ENCODE measurements at regions not wholly inside any gene's neighbourhood (a gene's known extent, or its start where the extent isn't known, plus 50 kb on each side); places are given as distances from the start of the nearest gene placed in this dataset.

DNA sequence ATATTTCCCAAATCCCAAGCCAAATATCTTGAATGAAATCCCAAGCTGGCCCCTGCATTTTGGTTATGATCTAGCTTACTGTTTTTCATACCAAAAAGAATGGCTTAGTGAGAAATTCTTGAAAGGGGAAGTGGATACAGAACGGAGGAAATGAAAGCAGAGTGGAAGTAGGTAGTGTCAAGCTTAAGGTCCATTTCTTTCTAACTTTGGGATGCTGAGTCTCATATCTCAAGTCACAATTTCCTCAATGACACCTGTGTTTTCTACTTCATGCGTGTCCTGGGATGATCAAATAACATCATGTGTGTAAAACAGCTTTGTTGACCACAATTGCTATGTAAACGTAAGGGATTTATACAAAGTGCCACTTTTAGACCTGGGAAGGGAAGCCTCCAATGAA is 238.8 kb upstream of the SLC35B3 start:
- DNase-seq, result no peak

DNA sequence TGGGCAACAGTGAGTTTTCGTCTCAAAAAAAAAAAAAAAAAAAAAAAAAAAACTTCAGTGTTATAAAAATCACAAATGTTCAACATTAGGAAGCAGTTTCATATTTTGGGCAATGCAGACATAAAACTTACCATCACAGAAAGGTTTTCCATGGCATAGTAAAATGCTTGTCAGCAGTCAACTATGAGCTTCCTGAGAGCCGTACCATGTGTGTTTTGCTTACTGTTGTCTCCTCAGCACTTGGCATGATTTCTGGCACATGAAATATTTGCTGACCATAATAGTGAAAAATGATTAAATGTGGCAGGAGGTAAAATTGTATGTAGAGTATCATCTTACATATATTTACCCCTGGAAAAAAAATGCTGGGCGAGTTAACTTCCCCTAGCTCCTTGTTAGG is 237.5 kb upstream of the SLC35B3 start:
- DNase-seq, result no peak

DNA sequence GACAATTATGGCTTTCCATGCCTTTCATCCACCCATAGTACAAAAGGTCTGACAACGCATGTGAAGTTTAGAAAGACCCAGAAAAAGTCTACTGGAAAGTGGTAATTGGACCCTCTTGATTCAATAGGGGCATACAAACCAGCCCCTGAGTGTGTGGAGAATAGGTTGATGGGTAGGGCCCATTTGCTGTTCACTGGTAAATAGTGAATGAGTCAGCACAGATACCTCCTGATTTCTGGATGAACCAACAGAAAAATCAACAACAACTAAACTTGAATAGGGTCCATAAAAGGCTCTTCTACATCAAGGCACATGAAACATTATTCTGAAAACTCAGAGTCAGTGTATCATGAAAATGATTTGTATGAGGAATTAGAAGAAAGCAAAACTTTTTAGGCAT is 235.4 kb upstream of the SLC35B3 start:
- no peak for DNase-seq

DNA sequence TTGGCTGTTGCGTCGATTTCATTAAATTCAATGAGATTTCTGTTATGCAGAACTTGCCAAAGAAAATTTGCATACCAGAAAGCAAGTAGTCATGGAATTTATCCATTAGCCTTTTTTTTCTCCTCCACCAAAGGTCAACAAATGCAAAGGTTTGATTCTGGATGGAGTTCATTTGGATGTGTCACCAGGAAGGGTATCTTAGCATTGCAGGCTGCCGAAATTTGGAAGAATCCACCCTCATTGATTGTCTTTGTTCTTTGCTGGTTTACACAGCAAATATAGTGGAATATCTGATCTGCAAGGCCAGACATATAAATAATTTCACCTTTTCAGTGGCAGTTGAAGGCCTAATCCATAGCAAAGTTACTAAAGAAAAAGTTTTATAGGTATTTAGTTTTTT is 229.4 kb upstream of the SLC35B3 start:
- no peak for DNase-seq

DNA sequence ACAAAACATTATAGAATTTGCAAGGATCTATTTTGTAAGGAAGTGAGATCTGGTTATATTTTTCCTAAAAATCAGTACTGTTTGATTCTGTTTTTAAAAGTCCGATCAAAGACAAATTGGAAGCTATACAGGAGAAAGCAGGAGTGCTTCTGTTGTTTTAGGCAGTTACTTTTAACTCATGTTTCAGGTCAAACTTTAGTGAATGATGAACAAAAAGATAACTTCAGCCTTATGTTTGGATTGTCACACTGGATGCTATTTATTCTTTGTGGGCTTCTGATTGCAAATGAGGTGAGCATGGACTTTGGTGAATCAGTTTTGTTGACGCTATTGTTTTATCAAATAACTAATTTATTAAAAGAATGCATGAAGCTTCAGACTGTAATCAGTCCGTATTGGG is 228.7 kb upstream of the SLC35B3 start:
- no peak for DNase-seq

DNA sequence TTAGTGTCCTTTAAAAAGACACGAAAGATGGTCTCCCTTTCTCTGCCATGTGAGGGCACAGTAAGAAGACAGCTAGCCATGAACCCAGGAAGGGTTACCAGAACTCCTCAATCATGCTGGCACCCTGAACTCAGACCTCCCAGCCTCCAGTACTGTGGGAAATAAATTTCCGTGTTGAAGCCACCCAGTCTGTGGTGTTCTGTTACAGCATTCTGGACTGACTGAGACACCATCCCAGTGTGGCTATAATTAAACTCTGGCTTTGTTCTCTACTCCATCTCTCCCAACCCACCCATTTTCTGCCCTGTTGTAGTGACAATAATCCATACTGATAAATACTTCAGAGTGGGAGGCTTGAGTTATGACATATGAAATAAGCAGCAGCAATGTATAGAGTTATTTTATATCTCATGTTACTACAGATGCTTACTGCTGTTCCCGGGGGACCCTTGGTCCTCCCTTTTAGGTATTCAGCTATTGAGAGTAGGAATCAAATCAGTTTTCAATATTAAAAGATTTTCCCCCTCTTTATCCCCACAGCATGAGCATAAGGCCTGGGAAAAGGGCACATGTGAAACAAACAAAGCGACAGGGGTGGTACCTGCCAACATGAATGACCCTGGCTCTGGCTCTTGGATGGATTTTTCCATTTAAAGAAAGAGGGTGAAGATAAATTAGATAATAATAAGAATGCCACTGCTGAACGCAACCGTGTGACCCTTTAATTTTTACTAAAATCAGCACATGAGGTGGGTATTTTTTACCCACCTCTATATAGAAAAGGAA is 224.3 kb upstream of the SLC35B3 start:
- no peak for DNase-seq

DNA sequence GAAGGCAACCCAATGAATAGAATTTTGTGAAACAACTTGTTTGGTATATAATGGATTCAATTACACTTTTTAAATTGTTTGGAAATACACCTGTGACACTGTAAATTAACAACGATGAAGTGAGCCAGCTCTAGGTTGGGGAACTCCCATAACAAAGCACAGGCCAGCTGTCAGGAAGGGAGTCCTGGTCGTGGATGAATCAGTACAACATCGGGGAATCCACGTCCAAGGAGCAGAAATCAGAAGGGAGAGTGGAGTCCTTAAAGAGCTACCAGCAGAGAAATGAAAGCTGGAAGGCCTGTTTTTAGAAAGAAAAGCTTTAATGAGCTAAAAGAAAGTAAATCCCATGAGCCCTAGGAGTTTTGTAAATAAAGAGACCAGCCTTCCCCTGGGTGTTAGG is 223.1 kb upstream of the SLC35B3 start:
- DNase-seq, result no peak

DNA sequence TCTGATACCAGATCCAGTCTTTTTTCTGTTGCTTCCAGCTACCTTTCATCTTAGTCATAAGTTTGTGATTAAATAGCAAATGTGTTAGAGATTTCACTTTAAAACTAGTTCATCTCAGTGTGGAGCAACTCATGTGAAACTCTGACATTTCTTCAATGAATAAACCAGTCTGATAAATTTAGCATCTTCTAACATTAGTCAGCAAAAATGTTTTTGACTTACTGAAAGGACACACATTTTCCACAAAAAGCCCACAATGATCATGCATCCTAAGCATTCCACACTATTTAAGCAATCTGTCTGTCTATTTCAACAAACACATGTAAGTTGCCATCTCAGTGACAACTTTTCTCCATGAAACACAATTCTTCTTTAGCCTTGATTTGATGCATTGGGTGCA is 222.2 kb upstream of the SLC35B3 start:
- no peak for DNase-seq

DNA sequence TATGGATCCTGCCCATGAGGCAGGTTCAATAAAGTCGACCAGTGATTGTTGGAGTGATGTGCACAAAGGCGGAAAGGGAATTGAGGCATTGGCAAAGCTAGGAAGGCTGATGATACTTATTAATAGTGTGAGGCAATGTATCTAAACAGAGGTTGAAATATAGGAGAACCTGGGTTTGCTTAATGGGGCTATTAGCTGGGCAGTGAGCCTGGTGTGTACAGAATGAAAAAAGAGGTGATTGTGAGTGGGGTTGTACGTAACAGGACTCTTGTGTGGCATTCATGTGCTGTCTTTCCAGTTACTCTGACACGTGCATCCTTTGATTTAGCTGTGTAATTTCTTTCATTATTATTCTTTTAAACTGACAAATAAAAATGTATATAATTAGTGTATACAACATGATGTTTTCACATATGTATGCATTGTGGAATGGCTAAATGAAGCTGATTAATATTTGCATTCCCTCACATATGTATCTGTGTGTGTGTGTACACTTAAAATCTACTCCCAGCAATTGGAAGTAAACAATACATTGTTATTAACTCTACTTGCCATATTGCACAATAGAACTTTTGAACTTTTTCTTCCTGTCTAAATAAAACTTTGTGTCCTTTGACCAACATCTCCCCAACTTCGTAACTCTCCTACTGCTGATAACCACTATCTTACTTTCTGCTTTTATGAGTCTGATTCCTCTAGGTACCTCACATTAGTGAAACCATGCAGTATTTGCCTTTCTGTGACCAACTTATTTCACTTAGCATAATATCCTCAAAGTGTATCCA is 220.5 kb upstream of the SLC35B3 start:
- DNase-seq, result no peak

DNA sequence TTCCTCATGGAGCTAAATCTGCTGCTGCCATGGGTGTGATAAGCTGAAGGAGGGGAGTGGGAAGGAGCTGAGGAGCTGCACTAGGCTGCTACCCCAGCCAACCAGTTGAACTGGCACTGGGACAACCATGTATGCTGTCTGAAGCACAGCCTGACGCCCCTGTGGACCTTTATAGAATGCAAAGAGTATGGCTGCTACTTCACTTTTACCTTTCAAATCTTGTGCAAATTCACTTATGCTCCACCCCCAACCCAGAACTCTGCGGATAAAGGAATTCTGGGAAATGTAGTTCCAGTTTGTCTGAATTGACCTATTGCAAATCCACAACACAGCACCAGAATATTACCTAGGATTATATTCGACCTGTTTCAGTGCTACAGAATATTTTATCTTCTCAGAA is 217.4 kb upstream of the SLC35B3 start:
- DNase-seq, result no peak

DNA sequence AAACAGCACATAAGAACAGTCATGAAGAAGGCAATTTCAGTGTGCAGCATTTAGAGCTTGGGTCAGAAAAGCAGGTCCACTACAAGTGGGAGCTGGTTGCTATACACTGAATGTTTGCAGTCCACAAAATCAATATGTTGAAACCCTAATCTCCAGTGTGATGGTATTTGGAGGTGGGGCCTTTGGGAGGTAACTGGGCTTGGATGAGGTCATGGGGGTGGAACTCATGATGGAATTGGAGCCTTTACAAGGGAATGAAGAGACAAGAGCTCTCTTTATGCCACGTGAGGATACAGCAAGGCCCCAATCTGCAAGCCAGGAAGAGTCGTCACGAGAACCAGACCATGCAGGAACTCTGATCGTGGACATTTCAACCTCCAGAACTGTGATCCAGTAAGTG is 216.7 kb upstream of the SLC35B3 start:
- no peak for DNase-seq

DNA sequence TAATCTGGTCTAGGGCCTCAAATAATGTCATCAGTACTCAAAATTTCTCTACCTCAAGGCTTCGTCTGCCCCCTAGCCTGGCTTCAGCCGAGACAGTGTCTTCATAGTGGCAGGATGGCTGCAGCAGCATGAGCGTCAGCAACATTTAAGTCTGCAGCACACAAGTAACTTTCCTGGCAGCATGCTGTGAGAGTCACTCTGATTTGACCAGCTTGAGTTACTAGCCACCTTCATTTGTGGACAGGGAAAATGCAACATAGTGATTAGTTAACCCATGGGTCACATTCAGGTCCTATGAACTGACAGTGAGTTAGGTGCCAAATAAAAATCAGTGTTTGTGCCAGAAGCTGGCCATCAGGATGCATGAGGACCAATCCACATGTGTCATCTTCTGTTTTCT is 209.9 kb upstream of the SLC35B3 start:
- DNase-seq, result no peak

DNA sequence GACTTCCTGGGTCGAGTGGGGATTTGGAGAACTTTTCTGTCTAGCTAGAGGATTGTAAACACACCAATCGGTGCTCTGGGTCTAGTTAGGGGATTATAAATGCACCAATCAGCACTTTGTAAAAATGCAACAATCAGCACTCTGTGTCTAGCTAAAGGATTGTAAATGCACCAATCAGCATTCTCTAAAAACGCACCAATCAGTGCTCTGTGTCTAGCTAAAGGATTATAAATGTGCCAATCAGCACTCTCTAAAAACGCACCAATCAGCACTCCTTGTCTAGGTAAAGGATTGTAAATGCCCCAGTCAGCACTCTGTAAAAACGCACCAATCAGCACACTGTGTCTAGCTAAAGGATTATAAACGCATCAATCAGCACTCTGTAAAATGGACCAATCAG is 209.0 kb upstream of the SLC35B3 start:
- DNase-seq, result no peak

DNA sequence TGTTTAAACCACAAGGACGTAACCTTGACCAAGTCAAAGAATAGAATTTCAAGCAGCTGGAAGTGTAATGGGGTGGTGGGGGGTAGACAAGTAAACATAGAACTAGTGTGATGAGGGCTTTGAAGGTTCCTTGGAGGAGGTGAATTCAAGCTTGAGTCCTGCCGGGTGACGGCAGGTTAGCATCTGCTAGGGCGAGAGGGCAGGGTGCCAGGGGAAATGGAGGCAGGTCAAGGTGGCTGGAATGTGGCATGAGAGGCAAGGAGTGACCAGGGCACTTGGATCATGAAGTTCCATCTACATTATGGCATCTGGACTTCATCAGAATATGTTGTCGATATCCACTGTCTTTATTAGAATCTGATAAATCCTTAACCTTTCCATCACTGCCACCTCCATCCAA is 207.5 kb upstream of the SLC35B3 start:
- DNase-seq, result no peak

DNA sequence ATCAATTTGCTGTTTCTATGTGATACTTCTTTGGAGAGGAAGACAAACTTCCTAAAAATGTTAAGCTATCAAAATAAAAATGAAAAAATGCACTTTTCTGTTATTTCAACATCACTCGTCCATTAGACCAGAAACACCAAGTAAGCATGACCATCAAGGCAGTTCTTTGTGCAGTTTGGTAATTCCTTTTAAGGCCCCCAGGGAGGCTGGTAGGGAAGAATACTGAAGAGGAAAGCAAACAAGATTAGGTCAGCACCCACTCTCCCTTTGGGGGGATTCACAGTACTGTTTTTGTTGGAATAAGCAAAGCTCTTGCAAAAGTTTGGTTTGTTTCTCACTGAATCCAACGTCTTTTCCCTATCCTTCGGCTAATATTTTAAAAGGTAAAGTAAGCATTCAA is 206.8 kb upstream of the SLC35B3 start:
- no peak for DNase-seq

DNA sequence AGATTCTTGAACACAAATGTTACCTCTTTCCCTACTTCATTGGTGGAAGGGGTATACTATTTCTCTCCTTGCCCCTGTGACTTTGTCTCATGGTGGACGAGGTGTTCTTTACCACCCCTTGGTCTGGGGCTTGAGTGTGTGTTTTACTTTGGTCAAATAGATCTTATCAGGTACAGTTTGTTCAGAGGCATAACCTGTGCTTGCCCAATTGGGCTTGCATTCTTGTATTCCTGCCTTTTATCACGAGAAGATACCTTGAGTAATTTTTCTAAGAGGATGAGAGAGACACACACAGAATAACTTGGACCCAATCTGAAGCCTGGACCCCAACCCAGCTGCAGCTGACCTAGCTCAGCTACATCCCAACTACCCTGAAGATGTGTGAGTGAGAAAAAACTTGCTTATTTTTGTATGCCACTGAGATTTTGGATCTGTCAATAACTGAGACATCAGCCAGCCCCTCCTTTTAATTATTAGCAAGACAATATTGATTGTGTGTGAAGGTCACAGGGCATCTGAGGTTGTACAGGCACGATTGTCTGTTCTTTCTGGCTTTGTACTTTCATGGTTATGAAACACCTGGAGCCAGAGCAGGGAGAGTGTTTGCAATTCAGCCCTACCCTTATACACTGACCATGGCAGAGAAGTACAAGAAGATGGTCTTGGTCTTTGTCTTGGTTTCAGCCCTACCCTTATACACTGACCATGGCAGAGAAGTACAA is 204.7 kb upstream of the SLC35B3 start:
- DNase-seq, result no peak

DNA sequence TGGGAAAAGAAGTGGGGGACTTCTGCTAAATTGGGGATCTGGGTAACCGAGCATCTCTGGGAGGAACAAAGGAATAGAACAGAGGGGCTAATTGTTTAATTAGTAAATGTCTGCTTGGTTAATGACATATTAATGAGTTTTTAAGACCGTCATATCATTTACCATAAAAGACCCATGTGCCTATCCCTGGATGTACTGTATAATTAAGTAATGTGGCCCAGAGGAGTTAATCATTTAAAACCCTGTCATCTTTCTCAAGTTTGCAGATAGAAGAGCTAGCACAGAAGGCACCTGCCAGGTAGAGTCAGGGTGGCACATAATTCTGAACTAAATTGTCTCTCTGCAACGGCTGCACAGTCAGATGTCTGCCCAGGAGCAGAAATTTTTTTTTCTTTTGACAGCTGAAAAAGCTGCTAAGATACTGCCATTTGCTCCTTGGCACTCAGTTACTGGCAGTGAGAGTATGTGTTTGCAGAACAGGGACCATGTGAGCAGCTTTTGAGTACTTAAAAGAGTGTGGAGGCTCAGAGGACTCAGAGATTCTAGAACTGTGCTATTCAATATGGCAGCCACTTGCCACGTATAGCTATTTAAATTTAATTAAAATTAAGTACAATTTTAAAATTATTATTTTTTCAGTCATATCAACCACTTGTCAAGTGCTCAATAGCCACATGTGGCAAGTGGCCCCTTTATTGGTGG is 202.7 kb upstream of the SLC35B3 start:
- DNase-seq, result no peak

DNA sequence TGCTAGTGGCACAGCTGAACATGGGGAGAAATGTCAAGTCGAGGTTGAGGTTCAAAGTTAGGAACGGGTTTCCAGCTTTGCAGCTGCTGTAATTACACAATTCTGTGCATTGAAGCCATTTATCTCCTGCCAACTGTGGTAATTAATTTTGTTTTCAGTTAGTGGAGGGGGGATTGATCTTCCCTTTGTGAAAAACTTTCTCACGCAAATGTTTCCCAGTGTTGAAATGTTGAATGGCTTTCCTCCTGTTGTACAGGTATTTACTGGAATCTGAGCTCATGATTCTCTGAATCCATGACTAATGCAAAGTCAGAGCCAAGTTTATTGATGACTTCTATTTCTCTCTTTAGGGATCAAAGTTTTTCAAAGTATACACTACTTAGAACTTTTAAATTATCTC is 198.4 kb upstream of the SLC35B3 start:
- no peak for DNase-seq

DNA sequence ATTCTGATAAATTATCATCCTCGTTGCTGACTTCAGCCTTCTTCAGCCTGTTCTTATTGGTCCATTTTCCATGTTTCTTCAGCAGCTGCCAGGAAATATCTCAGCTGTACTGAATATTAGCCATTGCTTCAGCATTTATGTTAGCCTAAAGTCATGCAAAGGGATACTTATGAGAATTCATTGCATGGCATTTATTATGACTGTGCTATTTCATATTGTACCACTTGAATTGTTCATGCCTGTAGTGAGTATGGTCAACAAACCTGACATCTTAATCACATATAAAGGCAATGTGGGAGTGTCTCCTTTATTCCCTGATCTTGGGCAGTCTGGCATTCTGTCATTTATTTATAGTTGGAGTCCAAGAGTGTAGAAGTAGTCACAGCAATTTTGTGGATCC is 193.4 kb upstream of the SLC35B3 start:
- DNase-seq, result no peak

DNA sequence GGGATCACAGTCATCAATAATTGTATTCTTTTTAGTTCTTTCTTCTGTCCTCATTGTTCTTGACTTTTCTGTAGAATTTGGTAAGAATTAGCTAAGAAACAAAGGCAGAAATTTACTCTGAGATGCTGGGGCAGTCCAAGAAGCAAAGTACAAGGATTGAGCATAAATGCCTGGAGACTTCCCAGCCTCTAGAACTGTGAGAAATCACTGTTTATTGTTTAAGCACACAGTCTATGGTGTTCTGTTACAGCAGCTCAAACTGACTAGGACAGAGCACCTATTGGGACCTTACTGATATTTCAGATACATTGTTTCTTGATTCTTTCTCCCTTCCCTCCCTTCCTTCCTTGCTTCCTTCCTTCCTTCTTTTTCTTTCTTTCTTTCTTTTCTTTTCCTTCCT is 192.7 kb upstream of the SLC35B3 start:
- no peak for DNase-seq

DNA sequence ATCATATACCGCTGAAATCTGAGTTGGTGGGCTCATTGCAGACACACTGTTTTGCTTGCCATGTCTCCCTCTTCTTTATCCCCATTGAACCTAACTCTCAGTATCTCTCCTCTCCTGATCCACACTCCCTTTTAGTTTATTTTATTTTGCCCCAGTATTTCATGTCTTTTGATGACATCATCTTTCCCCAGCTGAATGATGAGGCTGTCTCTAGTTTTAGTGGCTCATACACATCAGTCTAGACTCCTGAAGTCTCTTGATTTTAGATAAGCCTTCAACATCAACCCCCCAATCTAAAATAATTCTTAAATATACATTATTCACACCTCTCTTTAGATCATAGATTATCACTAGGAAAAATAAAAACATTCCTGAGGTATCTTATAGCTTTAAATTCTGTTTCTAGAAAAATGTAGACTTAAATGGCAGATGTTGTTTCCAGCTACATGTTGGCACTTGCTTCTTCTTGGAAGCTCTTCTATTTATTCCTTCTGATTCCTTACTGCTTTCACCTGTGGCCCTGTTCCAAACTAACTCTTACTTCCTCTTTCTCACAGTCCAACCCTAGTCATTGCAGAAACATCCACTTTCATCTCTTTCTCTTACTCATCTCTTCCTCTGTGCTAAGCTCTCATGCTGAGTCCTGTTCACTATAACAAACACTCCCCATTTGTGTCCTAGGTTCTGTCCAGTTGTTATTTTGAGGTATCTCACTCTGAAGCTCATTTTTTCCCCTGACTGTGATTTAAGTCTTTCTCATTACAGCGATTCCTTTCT is 191.9 kb upstream of the SLC35B3 start:
- no peak for DNase-seq

DNA sequence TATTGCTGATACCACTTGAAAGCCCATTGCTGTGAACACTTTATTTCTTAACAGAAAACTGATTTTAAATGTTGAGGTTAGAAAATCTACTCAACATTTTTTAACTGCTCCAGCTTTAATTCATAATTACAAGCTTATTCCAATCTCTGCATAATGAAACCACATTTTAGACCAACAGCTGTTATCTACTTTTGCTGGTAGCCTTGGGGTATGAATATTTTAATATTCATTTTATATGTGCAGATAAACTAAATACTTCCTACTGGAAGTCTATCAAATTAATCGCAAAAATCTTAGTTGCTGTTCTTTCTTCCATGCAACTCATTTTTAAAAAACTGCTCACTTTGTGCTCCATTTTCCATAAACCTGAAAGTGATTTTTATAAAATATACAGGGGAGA is 189.3 kb upstream of the SLC35B3 start:
- DNase-seq, result no peak
